ENCODE measurements at regions not wholly inside any gene's neighbourhood (a gene's known extent, or its start where the extent isn't known, plus 50 kb on each side); places are given as distances from the start of the nearest gene placed in this dataset.

DNA sequence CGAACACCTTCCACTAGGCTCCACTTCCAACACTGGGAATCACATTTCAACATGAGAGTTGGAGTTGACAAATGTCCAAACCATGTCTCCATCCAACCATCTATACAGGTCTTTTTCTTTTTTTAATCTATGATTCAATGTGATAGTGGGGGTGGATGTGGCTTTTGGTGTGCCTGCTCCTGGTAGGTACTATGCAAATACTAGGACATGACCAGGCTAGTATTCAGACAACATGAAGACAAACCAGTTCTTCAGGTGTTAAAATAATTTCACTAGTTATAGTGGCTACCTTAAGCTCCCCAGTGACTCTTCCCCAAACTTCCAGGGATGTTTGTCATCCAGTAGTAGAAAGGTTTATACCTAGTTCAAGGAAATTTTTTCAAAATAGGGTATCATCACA, 387.5 kb downstream of the CDH2 start:
- Histone ChIP-seq H3K9me3 (replicated peaks in 1 of 2; ENCODE audit: control insufficient read depth in 2 of 2, insufficient read depth in 1 of 2, low read depth in 1 of 2, low read length in 2 of 2) (no peaks in the 10 kb centered on the region), H4K8ac (ENCODE audit: low read depth, low read length) (no peak overlapping the region), H3K79me1 (ENCODE audit: low read depth, low read length) (no peaks in the 10 kb centered on the region), H2AK5ac (ENCODE audit: low read depth, low read length) (no peak overlapping the region), H3K4me1 (ENCODE audit: control insufficient read depth in 2 of 2, insufficient read depth in 1 of 2, low read depth in 1 of 2, low read length in 2 of 2) (peaks cover 10 to 16% of the 10 kb centered on the region in 2 donors), H2BK5ac (ENCODE audit: low read length) (no peak overlapping the region), H3K4me2 (ENCODE audit: insufficient read depth, low read length, poor library complexity, severe bottlenecking) (no peak overlapping the region), H3K4ac (ENCODE audit: low read length) (no peak overlapping the region), H2BK15ac (ENCODE audit: low read length) (no peak overlapping the region), H2BK120ac (ENCODE audit: low read depth, low read length) (no peak overlapping the region), H3K9ac (ENCODE audit: low read depth, low read length, poor library complexity) (no peak overlapping the region), H3K36me3 (replicated peaks in 1 of 2; ENCODE audit: control insufficient read depth in 2 of 2, insufficient read depth in 2 of 2, low read length in 2 of 2) (no peaks in the 10 kb centered on the region), H3K4me3 (ENCODE audit: low read length in 2 of 2) (no peak overlapping the region), H3K18ac (ENCODE audit: low read length) (no peak overlapping the region), H2AFZ (ENCODE audit: low read length) (no peak overlapping the region), H3K27me3 (ENCODE audit: control insufficient read depth in 3 of 3, insufficient read depth in 3 of 3, low read depth in 1 of 3, low read length in 3 of 3) (no peaks in the 10 kb centered on the region), H3K14ac (ENCODE audit: low read length) (no peak overlapping the region), H3K23ac (ENCODE audit: low read depth, low read length, poor library complexity) (no peak overlapping the region), H2BK12ac (ENCODE audit: low read length) (no peak overlapping the region), H3K27ac (replicated peaks; ENCODE audit: low read length) (no peak overlapping the region), H4K91ac (ENCODE audit: low read depth, low read length, poor library complexity) (no peak overlapping the region)
- DNase-seq (ENCODE audit: low spot score): no peak
- WGBS, 2 donors (ENCODE audit: extremely low coverage in 2 of 2, insufficient read length in 2 of 2, insufficient replicate concordance in 1 of 2): no CpG with 5 or more reads among the region's 1 CpG

DNA sequence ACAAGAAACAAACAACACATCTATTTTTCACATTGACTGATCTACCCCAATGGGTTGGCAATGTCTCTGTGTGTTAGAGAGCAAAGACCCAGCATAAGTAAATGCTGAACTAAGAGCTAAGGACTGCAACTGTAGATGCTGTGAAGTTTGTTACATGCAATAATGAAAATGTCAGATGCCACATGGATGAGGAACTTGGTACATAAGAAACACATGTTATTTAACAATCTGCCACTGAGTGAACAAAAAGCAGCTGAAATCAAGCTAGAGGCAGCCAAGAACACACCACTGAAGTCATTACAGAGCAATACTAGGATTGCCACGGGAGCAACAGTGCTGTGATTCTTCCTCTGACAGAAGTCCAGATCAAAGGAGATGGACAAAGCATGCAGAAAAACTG, 389.4 kb downstream of the CDH2 start:
- H2BK15ac ChIP-seq (ENCODE audit: low read length): no peak overlapping the region
- no peak overlapping the region for H3K4me2 ChIP-seq (ENCODE audit: insufficient read depth, low read length, poor library complexity, severe bottlenecking)
- H3K27ac ChIP-seq (replicated peaks; ENCODE audit: low read length): no peak overlapping the region
- H3K23ac ChIP-seq (ENCODE audit: low read depth, low read length, poor library complexity): no peak overlapping the region
- H3K36me3 ChIP-seq (replicated peaks in 1 of 2; ENCODE audit: control insufficient read depth in 2 of 2, insufficient read depth in 2 of 2, low read length in 2 of 2): no peaks in the 10 kb centered on the region
- H2BK5ac ChIP-seq (ENCODE audit: low read length): no peak overlapping the region
- no peak overlapping the region for H3K4me3 ChIP-seq (ENCODE audit: low read length in 2 of 2)
- H3K9ac ChIP-seq (ENCODE audit: low read depth, low read length, poor library complexity): no peak overlapping the region
- no peak overlapping the region for H3K4ac ChIP-seq (ENCODE audit: low read length)
- no CpG with 5 or more reads among the region's 1 CpG for WGBS, 2 donors (ENCODE audit: extremely low coverage in 2 of 2, insufficient read length in 2 of 2, insufficient replicate concordance in 1 of 2)
- no peaks in the 10 kb centered on the region for H3K9me3 ChIP-seq (replicated peaks in 1 of 2; ENCODE audit: control insufficient read depth in 2 of 2, insufficient read depth in 1 of 2, low read depth in 1 of 2, low read length in 2 of 2)
- H2AFZ ChIP-seq (ENCODE audit: low read length): no peak overlapping the region
- H4K91ac ChIP-seq (ENCODE audit: low read depth, low read length, poor library complexity): no peak overlapping the region
- no peak overlapping the region for H4K8ac ChIP-seq (ENCODE audit: low read depth, low read length)
- H3K27me3 ChIP-seq (ENCODE audit: control insufficient read depth in 3 of 3, insufficient read depth in 3 of 3, low read depth in 1 of 3, low read length in 3 of 3): no peaks in the 10 kb centered on the region
- no peak overlapping the region for H2BK12ac ChIP-seq (ENCODE audit: low read length)
- no peaks in the 10 kb centered on the region for H3K79me1 ChIP-seq (ENCODE audit: low read depth, low read length)
- no peak overlapping the region for H2BK120ac ChIP-seq (ENCODE audit: low read depth, low read length)
- H2AK5ac ChIP-seq (ENCODE audit: low read depth, low read length): no peak overlapping the region
- no peak for DNase-seq (ENCODE audit: low spot score)
- H3K18ac ChIP-seq (ENCODE audit: low read length): no peak overlapping the region
- no peak overlapping the region for H3K14ac ChIP-seq (ENCODE audit: low read length)
- peaks cover 12 to 13% of the 10 kb centered on the region in 2 donors for H3K4me1 ChIP-seq (ENCODE audit: control insufficient read depth in 2 of 2, insufficient read depth in 1 of 2, low read depth in 1 of 2, low read length in 2 of 2)

DNA sequence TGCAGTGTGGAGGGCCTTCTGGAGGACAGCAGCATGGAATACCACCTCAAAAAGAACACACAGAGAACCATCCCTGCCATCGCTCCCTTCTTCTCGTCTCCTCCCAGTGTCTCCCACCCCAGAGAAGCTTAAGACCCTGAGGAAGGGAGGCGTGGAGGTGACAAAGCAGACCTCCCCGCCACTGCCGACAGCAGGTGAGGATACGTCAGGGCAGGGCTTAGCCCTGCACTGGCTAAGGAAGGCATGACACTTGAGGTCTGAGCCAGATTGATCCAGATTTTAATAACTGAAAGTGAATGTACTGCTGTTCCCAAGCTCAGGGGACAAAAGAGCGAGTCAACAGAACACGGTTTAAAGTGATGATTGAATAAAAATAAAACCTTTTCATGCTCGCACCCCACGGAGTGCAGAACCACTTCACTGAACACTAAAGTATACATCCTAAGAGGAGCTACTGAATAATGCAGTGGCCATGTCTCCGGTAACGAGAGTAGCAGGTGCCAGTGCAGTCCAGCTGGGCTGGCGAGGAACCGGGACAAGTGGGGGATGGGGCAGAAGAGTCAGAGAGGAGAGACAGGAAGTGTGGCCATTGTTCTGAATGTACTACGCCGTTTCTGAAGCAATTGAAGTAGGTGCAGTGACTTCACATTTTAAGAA, 391.0 kb downstream of the CDH2 start:
- H3K14ac ChIP-seq (ENCODE audit: low read length): no peak overlapping the region
- H3K23ac ChIP-seq (ENCODE audit: low read depth, low read length, poor library complexity): no peak overlapping the region
- peak overlapping the region; percentile 79 for H3K18ac ChIP-seq (ENCODE audit: low read length)
- peaks cover 12 to 13% of the 10 kb centered on the region in 2 donors for H3K4me1 ChIP-seq (ENCODE audit: control insufficient read depth in 2 of 2, insufficient read depth in 1 of 2, low read depth in 1 of 2, low read length in 2 of 2)
- WGBS, 2 donors (ENCODE audit: extremely low coverage in 2 of 2, insufficient read length in 2 of 2, insufficient replicate concordance in 1 of 2): no CpG with 5 or more reads among the region's 16 CpGs
- no peak for DNase-seq (ENCODE audit: low spot score)
- no peak overlapping the region for H3K27ac ChIP-seq (replicated peaks; ENCODE audit: low read length)
- no peaks in the 10 kb centered on the region for H3K36me3 ChIP-seq (replicated peaks in 1 of 2; ENCODE audit: control insufficient read depth in 2 of 2, insufficient read depth in 2 of 2, low read length in 2 of 2)
- H3K79me1 ChIP-seq (ENCODE audit: low read depth, low read length): no peaks in the 10 kb centered on the region
- H2BK15ac ChIP-seq (ENCODE audit: low read length): no peak overlapping the region
- H2BK120ac ChIP-seq (ENCODE audit: low read depth, low read length): no peak overlapping the region
- no peak overlapping the region for H2AK5ac ChIP-seq (ENCODE audit: low read depth, low read length)
- no peaks in the 10 kb centered on the region for H3K27me3 ChIP-seq (ENCODE audit: control insufficient read depth in 3 of 3, insufficient read depth in 3 of 3, low read depth in 1 of 3, low read length in 3 of 3)
- H3K9ac ChIP-seq (ENCODE audit: low read depth, low read length, poor library complexity): no peak overlapping the region
- H2AFZ ChIP-seq (ENCODE audit: low read length): peak overlapping the region; percentile 81
- no peak overlapping the region for H4K8ac ChIP-seq (ENCODE audit: low read depth, low read length)
- peak overlapping the region in 1 of 2 donors; percentile 2 for H3K4me3 ChIP-seq (ENCODE audit: low read length in 2 of 2)
- H4K91ac ChIP-seq (ENCODE audit: low read depth, low read length, poor library complexity): no peak overlapping the region
- H3K4me2 ChIP-seq (ENCODE audit: insufficient read depth, low read length, poor library complexity, severe bottlenecking): no peak overlapping the region
- no peak overlapping the region for H2BK5ac ChIP-seq (ENCODE audit: low read length)
- H2BK12ac ChIP-seq (ENCODE audit: low read length): no peak overlapping the region
- no peaks in the 10 kb centered on the region for H3K9me3 ChIP-seq (replicated peaks in 1 of 2; ENCODE audit: control insufficient read depth in 2 of 2, insufficient read depth in 1 of 2, low read depth in 1 of 2, low read length in 2 of 2)
- no peak overlapping the region for H3K4ac ChIP-seq (ENCODE audit: low read length)

DNA sequence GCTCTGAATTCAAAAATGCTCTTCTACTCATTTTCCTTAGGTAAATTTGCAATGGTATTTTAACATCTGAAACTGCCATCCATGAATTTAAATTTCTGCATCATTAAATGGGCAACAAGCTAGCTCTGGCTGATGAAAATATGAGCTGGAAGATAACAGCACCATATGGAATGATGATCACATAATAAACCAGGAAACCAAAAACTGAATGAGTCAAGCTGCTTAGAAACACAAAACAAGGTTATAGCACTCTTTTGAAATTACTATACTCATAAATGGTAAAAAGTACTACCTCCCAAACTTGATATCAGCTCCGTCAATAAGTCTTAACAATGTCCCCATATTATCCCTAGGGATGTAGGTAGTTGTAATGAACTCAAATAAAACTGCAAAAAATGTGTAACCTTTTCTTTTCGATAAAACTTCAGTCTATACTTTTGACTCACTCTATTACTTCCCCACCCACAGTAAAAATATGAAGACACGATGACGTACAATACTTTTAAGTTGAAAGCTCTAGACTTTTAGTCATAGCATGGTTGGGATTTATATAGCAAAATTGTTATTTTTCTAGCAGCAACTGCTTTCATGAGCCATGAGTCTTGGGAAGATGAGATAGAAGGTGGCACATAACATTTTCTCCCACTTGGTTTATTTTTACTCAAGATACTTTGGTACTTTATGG, 396.7 kb downstream of the CDH2 start:
- H3K18ac ChIP-seq (ENCODE audit: low read length): no peak overlapping the region
- no CpG with 5 or more reads among the region's 4 CpGs for WGBS, 2 donors (ENCODE audit: extremely low coverage in 2 of 2, insufficient read length in 2 of 2, insufficient replicate concordance in 1 of 2)
- H3K23ac ChIP-seq (ENCODE audit: low read depth, low read length, poor library complexity): no peak overlapping the region
- H2BK120ac ChIP-seq (ENCODE audit: low read depth, low read length): no peak overlapping the region
- no peak overlapping the region for H2BK15ac ChIP-seq (ENCODE audit: low read length)
- no peaks in the 10 kb centered on the region for H3K9me3 ChIP-seq (replicated peaks in 1 of 2; ENCODE audit: control insufficient read depth in 2 of 2, insufficient read depth in 1 of 2, low read depth in 1 of 2, low read length in 2 of 2)
- H3K4me2 ChIP-seq (ENCODE audit: insufficient read depth, low read length, poor library complexity, severe bottlenecking): no peak overlapping the region
- no peak overlapping the region for H2AK5ac ChIP-seq (ENCODE audit: low read depth, low read length)
- DNase-seq (ENCODE audit: low spot score): no peak
- H3K9ac ChIP-seq (ENCODE audit: low read depth, low read length, poor library complexity): no peak overlapping the region
- H3K27me3 ChIP-seq (ENCODE audit: control insufficient read depth in 3 of 3, insufficient read depth in 3 of 3, low read depth in 1 of 3, low read length in 3 of 3): no peaks in the 10 kb centered on the region
- no peak overlapping the region for H4K91ac ChIP-seq (ENCODE audit: low read depth, low read length, poor library complexity)
- no peak overlapping the region for H4K8ac ChIP-seq (ENCODE audit: low read depth, low read length)
- peaks cover 0 to 5% of the 10 kb centered on the region in 2 donors for H3K4me1 ChIP-seq (ENCODE audit: control insufficient read depth in 2 of 2, insufficient read depth in 1 of 2, low read depth in 1 of 2, low read length in 2 of 2)
- H2BK5ac ChIP-seq (ENCODE audit: low read length): no peak overlapping the region
- no peak overlapping the region for H3K4ac ChIP-seq (ENCODE audit: low read length)
- H3K14ac ChIP-seq (ENCODE audit: low read length): no peak overlapping the region
- H3K79me1 ChIP-seq (ENCODE audit: low read depth, low read length): no peaks in the 10 kb centered on the region
- no peak overlapping the region for H2BK12ac ChIP-seq (ENCODE audit: low read length)
- H3K4me3 ChIP-seq (ENCODE audit: low read length in 2 of 2): no peak overlapping the region
- H3K36me3 ChIP-seq (replicated peaks in 1 of 2; ENCODE audit: control insufficient read depth in 2 of 2, insufficient read depth in 2 of 2, low read length in 2 of 2): no peaks in the 10 kb centered on the region
- no peak overlapping the region for H2AFZ ChIP-seq (ENCODE audit: low read length)
- no peak overlapping the region for H3K27ac ChIP-seq (replicated peaks; ENCODE audit: low read length)

Measured in neuronal stem cell (in vitro differentiated cells).